ENCODE measurements at regions not wholly inside any gene's neighbourhood (a gene's known extent, or its start where the extent isn't known, plus 50 kb on each side); places are given as distances from the start of the nearest gene placed in this dataset.

DNA sequence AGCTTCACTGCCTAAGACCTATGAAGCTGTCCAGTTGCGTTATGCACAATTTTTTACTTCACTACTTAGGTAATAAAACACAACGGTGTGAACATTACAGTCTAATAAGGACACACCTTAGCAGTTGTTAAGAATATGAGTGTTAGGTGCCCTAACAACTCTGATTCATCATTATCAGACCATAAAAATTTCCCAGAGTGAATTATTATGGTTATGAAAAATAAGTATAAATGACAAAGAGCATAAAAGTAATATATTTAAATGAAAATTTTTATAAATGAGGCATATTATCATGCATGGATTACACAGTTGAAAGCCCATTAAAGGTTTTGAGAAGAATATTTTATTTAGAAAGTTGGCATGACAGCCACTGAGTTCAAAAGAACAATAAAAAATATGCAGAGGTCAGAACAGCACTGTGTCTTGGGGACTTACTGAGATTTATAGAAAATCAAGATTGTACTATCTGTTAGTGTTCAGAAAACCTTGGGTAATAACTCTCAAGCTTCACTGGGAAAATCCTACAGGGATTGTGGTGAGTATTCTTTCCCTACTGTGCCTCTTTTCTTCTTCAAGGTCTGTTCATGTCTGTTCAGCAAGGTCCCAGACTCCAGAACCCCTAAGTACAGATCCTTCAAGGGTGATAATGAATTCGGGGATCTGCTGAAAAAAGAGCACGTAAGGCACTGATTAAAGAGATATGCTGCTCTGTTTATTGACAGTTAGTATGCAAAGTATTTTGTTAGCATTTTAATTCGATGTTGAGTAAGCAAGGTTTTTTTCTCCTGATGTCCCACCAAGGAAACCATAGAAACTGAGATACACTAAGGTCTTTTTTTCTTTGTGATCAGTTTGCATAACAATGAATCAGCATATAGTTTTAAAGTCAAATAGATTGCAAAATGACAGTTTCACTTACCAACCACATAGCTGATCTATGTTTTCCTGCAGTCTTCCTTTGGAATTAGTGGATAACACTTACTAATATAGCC is 250.0 kb downstream of the DSEL start:
- Mint-ChIP-seq H3K27ac (ENCODE audit: unreplicated experiment) (peak overlapping the region; percentile 90), H3K36me3 (ENCODE audit: low read depth) (no peaks in the 10 kb centered on the region)

DNA sequence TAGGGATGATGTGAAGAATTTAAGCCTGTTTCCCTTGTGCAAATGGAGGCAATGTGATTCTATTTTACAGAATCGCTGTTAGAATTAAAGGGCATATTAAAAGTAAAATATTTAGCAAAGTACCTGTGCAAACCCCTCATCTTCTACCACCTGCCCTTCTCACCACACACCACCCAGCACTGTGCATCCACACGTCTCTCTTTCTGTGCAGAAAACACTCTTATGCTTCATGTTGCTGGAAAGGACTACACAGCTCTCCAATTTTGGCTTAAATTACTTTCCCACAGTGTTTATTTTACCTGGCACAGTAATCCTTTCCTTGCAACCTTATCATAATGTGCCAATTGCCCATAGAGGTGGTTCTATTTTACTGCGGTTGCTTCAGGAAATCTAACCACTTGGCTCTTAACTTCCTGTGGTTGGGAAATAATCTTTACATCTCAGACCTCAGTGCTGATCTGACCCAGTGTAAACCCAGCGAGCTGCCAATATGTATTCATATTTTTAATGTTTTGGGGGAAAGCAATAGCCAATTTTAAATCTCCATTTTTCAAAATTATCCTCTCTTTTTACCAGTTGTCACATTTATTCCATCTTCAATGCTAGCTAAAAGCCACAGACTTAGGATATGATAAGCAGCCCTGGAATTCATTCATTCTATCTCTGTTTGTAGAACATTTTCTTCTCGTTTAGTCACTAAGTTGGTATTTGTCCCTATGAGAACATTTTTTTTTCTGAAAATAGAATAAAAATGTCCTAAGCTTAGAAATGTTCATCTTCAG is 250.9 kb downstream of the DSEL start:
- DNase-seq (ENCODE audit: low spot score), result no peak
- H3K4me3 Mint-ChIP-seq (ENCODE audit: unreplicated experiment), result no peak overlapping the region
- peak overlapping the region; percentile 90 for H3K27ac Mint-ChIP-seq (ENCODE audit: unreplicated experiment)
- peaks cover 3% of the 10 kb centered on the region for H3K9me3 Mint-ChIP-seq (ENCODE audit: low read depth)
- TF ChIP-seq, protein P1, sequence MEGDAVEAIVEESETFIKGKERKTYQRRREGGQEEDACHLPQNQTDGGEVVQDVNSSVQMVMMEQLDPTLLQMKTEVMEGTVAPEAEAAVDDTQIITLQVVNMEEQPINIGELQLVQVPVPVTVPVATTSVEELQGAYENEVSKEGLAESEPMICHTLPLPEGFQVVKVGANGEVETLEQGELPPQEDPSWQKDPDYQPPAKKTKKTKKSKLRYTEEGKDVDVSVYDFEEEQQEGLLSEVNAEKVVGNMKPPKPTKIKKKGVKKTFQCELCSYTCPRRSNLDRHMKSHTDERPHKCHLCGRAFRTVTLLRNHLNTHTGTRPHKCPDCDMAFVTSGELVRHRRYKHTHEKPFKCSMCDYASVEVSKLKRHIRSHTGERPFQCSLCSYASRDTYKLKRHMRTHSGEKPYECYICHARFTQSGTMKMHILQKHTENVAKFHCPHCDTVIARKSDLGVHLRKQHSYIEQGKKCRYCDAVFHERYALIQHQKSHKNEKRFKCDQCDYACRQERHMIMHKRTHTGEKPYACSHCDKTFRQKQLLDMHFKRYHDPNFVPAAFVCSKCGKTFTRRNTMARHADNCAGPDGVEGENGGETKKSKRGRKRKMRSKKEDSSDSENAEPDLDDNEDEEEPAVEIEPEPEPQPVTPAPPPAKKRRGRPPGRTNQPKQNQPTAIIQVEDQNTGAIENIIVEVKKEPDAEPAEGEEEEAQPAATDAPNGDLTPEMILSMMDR (IDR thresholded peaks at IDR 0.05), result no peak
- H3K4me1 Mint-ChIP-seq (ENCODE audit: low read depth), result peaks cover 46% of the 10 kb centered on the region
- H3K36me3 Mint-ChIP-seq (ENCODE audit: low read depth), result no peaks in the 10 kb centered on the region
- no peaks in the 10 kb centered on the region for H3K27me3 Mint-ChIP-seq (ENCODE audit: low read depth)

More for the DNA sequence above, 250.0 kb downstream of the DSEL start:
- Mint-ChIP-seq H3K4me1 (ENCODE audit: low read depth) (peaks cover 40% of the 10 kb centered on the region), H3K27me3 (ENCODE audit: low read depth) (no peaks in the 10 kb centered on the region), H3K4me3 (ENCODE audit: unreplicated experiment) (no peak overlapping the region), H3K9me3 (ENCODE audit: low read depth) (peaks cover 3% of the 10 kb centered on the region)
- TF ChIP-seq, protein P1 (IDR thresholded peaks at IDR 0.05), result no peak
- no peak for DNase-seq (ENCODE audit: low spot score)

DNA sequence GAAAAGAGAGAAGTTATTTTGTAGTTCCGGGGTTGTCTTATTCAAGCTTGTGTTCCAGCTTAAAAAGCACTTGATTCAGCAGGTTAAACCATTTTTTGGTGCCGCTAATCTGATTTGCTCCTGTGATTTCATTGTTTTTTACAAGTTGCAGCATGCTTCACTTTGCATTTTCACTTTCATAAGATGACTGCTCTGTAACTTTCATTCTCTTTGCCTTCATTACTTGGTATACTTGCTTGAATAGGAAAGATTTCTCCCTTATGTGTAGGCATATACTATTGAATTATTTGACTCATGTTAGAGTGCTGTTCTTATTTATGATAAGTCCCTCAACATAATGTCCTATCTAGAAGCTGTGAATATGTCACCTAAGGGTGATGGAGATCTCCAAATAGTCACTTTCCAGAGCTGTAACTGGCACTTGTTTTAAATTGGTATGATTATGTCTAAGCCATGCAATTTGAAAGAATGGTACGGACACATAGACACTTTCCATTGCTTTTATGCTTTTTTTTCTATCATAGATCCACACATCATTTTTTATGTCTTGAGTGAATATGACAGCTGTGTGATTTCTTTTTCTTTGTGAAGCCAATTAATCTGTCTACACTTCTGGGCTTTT is 254.5 kb downstream of the DSEL start:
- Mint-ChIP-seq H3K36me3 (ENCODE audit: low read depth) (no peaks in the 10 kb centered on the region), H3K27ac (ENCODE audit: unreplicated experiment) (no peak overlapping the region), H3K9me3 (ENCODE audit: low read depth) (peaks cover 6% of the 10 kb centered on the region), H3K4me1 (ENCODE audit: low read depth) (peaks cover 44% of the 10 kb centered on the region), H3K27me3 (ENCODE audit: low read depth) (no peaks in the 10 kb centered on the region), H3K4me3 (ENCODE audit: unreplicated experiment) (no peak overlapping the region)
- TF ChIP-seq, protein P1 (IDR thresholded peaks at IDR 0.05), result no peak
- no peak for DNase-seq (ENCODE audit: low spot score)

DNA sequence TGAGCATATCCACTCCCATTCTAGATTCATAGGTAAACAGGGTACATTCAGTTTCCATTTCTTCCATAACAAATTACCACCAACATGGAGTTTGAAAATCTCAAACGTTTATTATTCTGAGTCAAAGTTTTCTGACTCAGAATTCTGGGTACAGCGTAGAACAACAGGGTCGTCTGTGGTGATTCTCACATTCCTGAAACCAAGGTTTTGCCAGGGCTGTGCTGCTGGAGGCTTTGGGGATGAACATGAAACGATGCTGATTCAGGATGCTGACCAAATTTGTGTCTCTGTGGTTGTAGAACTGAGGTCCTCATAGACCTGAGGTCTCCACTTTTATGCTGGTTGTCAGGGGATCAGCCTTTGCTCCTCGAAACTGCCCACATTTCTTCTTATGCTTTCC is 255.7 kb downstream of the DSEL start:
- Mint-ChIP-seq H3K27me3 (ENCODE audit: low read depth) (no peaks in the 10 kb centered on the region), H3K4me1 (ENCODE audit: low read depth) (peaks cover 32% of the 10 kb centered on the region), H3K4me3 (ENCODE audit: unreplicated experiment) (no peak overlapping the region), H3K36me3 (ENCODE audit: low read depth) (no peaks in the 10 kb centered on the region), H3K27ac (ENCODE audit: unreplicated experiment) (no peak overlapping the region), H3K9me3 (ENCODE audit: low read depth) (peaks cover 6% of the 10 kb centered on the region)
- DNase-seq (ENCODE audit: low spot score), result no peak
- TF ChIP-seq, protein P1 (IDR thresholded peaks at IDR 0.05), result no peak

All from chondrocyte (in vitro differentiated cells).